ENCODE measurements at regions not wholly inside any gene's neighbourhood (a gene's known extent, or its start where the extent isn't known, plus 50 kb on each side); places are given as distances from the start of the nearest gene placed in this dataset.

GRCh38 chr4:3866813-3867129 lies 100.6 kb downstream of the ADRA2C start:
- TF ChIP-seq CTCF (conservative IDR thresholded peaks at IDR 0.05; ENCODE audit: low read length) (no peak), EZH2phosphoT487 (IDR thresholded peaks at IDR 0.05; ENCODE audit: borderline replicate concordance) (no peak)

Data from Loucy (cell line).